Lower leg skin (tissue), 4 donors: ENCODE measurements at regions not wholly inside any gene's neighbourhood (a gene's known extent, or its start where the extent isn't known, plus 50 kb on each side); places are given as distances from the start of the nearest gene placed in this dataset.

Experiments used
- DNase-seq, 2 donors: peaks; one replicate each; pipeline ENCODE4 v3.0.0-alpha.2; 2019; ENCODE audit warnings: low spot score in 2 of 2
- H3K4me3 ChIP-seq: fragments of 200-600 bp; sonication (generic); 2 replicates; pipeline ENCODE4 v1.5.1; 2017; ENCODE audit warnings: mild to moderate bottlenecking, low read depth; ENCODE audit not compliant: poor library complexity, severe bottlenecking
- CTCF ChIP-seq, 3 donors: fragments of 450-650 bp; IDR thresholded peaks; one replicate each; pipeline ENCODE4 v1.5.1; 2016; ENCODE audit warnings: antibody characterized with exemption in 3 of 3, mild to moderate bottlenecking in 3 of 3, moderate library complexity in 2 of 3
- POLR2A ChIP-seq, 2 donors: fragments of 450-650 bp; IDR thresholded peaks; one replicate each; pipeline ENCODE4 v1.6.1; 2016 to 2017; ENCODE audit warnings: antibody characterized with exemption in 2 of 2, mild to moderate bottlenecking in 1 of 2, moderate library complexity in 1 of 2
- WGBS, 2 donors: methylation state at CpG; one replicate each; pipeline ENCODE4 v1.1.5; 2018; 5-methylcytosine and 5-hydroxymethylcytosine counted together
- intact Hi-C: fragments of 100-400 bp; cut with DNase I; formaldehyde crosslinking; loops from one replicate; pipeline ENCODE4 v1.15.0; 2023; ENCODE audit warnings: low total_unique reads

- intact Hi-C loops = no loop called here
- WGBS, 2 donors = 68 to 74% methylated on average over 4 of the region's 4 CpGs
- TF ChIP-seq POLR2A (IDR thresholded peaks at IDR 0.05) (no peak), CTCF (IDR thresholded peaks at IDR 0.05) (peak in 1 of 3 donors; percentile 11)
Measured at GRCh38 chr2:78967294-78967693, 58.2 kb upstream of the REG3G start.

GRCh38 chr2:78973630-78974029, 51.9 kb upstream of the REG3G start:
- WGBS, 2 donors = 80 to 82% methylated on average over 3 of the region's 3 CpGs
- TF ChIP-seq CTCF (IDR thresholded peaks at IDR 0.05) (no peak), POLR2A (IDR thresholded peaks at IDR 0.05) (no peak)
- intact Hi-C loops = no loop called here
- H3K4me3 ChIP-seq = no peak overlapping the region
- DNase-seq = no peak

More at GRCh38 chr2:78967294-78967693, 58.2 kb upstream of the REG3G start:
- no peak for DNase-seq
- H3K4me3 ChIP-seq = no peak overlapping the region
